ENCODE measurements at regions not wholly inside any gene's neighbourhood (a gene's known extent, or its start where the extent isn't known, plus 50 kb on each side); places are given as distances from the start of the nearest gene placed in this dataset.

DNA sequence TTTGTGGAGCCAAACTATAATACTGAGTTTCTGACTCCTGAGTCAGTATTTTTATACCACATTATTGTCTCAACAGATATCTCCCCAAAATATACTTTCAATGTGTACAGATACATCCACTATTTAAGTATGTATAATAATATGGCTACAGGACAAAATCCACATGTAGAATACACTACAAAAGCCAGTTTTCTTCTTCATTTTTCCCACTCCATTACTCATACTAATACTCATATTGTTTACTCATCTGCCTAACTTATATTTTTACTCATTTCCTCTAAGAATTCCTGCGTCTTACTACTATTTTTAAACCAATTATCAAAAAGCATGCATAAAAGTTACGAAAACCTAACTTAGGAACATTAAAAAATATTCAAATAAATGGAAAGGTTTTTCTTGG is 440.8 kb downstream of the ZNF385D start:
- H3K9ac ChIP-seq (ENCODE audit: low read length) = no peak overlapping the region
- no peaks in the 10 kb centered on the region for H3K9me3 ChIP-seq (replicated peaks; ENCODE audit: insufficient read depth, low read length)
- H3K4me1 ChIP-seq (ENCODE audit: low read length) = no peaks in the 10 kb centered on the region
- H3K27me3 ChIP-seq (replicated peaks; ENCODE audit: insufficient read depth, low read length) = no peaks in the 10 kb centered on the region
- H3K79me2 ChIP-seq (ENCODE audit: low read length) = no peaks in the 10 kb centered on the region
- H3K9me2 ChIP-seq (replicated peaks; ENCODE audit: insufficient read depth, low read length) = no peaks in the 10 kb centered on the region
- H3F3A ChIP-seq (ENCODE audit: insufficient read depth, low read length) = no peaks in the 10 kb centered on the region
- H2AFZ ChIP-seq (ENCODE audit: low read length) = no peak overlapping the region
- H3K4me2 ChIP-seq (ENCODE audit: low read depth, low read length) = no peak overlapping the region
- H3K27ac ChIP-seq (ENCODE audit: low read length) = no peak overlapping the region
- no peak for TF ChIP-seq EZH2 (optimal IDR thresholded peaks at IDR 0.05; ENCODE audit: low read depth, low read length)
- TF ChIP-seq EZH2phosphoT487 (IDR thresholded peaks at IDR 0.05; ENCODE audit: low read length) = no peak
- H3K36me3 ChIP-seq (replicated peaks; ENCODE audit: insufficient read depth, low read length) = no peaks in the 10 kb centered on the region
- no peaks in the 10 kb centered on the region for H4K20me1 ChIP-seq (ENCODE audit: insufficient read depth, low read length)
- no peak overlapping the region for H3K4me3 ChIP-seq (ENCODE audit: low read length)
- DNase-seq = no peak

DNA sequence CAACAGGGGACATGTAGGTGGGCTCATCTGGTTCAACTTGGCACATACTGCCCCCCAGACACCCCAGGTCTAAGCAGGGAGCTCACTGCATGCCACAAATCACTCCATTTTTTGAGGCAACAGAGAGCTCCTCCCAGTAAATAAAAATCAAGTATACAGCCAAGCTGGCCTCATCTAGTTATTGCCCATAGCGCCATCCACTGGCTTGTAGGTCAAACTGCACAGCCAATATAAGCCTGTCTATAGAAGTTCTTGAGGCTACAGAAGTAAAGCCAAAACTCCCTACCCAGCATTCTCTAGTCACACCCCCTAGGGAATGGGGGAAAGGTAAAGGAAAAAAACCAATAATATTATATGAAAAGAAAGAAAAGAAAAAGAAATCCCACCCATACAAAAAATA is 453.7 kb downstream of the ZNF385D start:
- H3K9me3 ChIP-seq (replicated peaks; ENCODE audit: insufficient read depth, low read length) = no peaks in the 10 kb centered on the region
- H3K79me2 ChIP-seq (ENCODE audit: low read length) = no peaks in the 10 kb centered on the region
- no peaks in the 10 kb centered on the region for H3K9me2 ChIP-seq (replicated peaks; ENCODE audit: insufficient read depth, low read length)
- H3K36me3 ChIP-seq (replicated peaks; ENCODE audit: insufficient read depth, low read length) = no peaks in the 10 kb centered on the region
- no peaks in the 10 kb centered on the region for H3F3A ChIP-seq (ENCODE audit: insufficient read depth, low read length)
- H3K4me3 ChIP-seq (ENCODE audit: low read length) = no peak overlapping the region
- no peaks in the 10 kb centered on the region for H3K4me1 ChIP-seq (ENCODE audit: low read length)
- no peaks in the 10 kb centered on the region for H4K20me1 ChIP-seq (ENCODE audit: insufficient read depth, low read length)
- no peaks in the 10 kb centered on the region for H3K27me3 ChIP-seq (replicated peaks; ENCODE audit: insufficient read depth, low read length)
- H3K27ac ChIP-seq (ENCODE audit: low read length) = no peak overlapping the region
- no peak overlapping the region for H3K9ac ChIP-seq (ENCODE audit: low read length)
- DNase-seq = no peak
- H2AFZ ChIP-seq (ENCODE audit: low read length) = no peak overlapping the region
- no peak overlapping the region for H3K4me2 ChIP-seq (ENCODE audit: low read depth, low read length)
- TF ChIP-seq EZH2 (optimal IDR thresholded peaks at IDR 0.05; ENCODE audit: low read depth, low read length) (no peak), EZH2phosphoT487 (IDR thresholded peaks at IDR 0.05; ENCODE audit: low read length) (no peak)
- TF ChIP-seq, protein P1, sequence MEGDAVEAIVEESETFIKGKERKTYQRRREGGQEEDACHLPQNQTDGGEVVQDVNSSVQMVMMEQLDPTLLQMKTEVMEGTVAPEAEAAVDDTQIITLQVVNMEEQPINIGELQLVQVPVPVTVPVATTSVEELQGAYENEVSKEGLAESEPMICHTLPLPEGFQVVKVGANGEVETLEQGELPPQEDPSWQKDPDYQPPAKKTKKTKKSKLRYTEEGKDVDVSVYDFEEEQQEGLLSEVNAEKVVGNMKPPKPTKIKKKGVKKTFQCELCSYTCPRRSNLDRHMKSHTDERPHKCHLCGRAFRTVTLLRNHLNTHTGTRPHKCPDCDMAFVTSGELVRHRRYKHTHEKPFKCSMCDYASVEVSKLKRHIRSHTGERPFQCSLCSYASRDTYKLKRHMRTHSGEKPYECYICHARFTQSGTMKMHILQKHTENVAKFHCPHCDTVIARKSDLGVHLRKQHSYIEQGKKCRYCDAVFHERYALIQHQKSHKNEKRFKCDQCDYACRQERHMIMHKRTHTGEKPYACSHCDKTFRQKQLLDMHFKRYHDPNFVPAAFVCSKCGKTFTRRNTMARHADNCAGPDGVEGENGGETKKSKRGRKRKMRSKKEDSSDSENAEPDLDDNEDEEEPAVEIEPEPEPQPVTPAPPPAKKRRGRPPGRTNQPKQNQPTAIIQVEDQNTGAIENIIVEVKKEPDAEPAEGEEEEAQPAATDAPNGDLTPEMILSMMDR (IDR thresholded peaks at IDR 0.05; ENCODE audit: low read length) = no peak

DNA sequence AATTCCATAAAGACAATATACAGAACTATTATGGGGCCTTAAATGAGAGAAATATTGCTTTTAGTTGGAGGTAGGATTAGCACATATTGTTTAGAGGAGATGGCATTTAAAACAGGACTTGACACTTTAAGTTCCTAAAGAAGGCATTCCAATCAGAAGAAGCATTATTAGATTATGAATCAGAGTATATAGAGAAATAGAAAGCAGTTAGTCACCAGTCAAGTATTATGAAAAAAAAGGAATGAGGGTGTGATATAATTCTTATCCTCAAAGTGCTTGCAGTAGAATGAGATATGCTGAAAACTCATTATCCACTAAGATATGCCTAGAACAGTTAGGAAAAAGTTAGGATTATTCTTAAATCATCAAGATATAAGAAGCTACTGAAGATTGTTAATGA is 456.2 kb downstream of the ZNF385D start:
- H3K4me1 ChIP-seq (ENCODE audit: low read length) = no peaks in the 10 kb centered on the region
- no peak overlapping the region for H3K4me3 ChIP-seq (ENCODE audit: low read length)
- no peaks in the 10 kb centered on the region for H4K20me1 ChIP-seq (ENCODE audit: insufficient read depth, low read length)
- H3K36me3 ChIP-seq (replicated peaks; ENCODE audit: insufficient read depth, low read length) = no peaks in the 10 kb centered on the region
- no peak for DNase-seq
- TF ChIP-seq, protein P1 (IDR thresholded peaks at IDR 0.05; ENCODE audit: low read length) = no peak
- TF ChIP-seq EZH2 (optimal IDR thresholded peaks at IDR 0.05; ENCODE audit: low read depth, low read length) = no peak
- no peak for TF ChIP-seq EZH2phosphoT487 (IDR thresholded peaks at IDR 0.05; ENCODE audit: low read length)
- no peak overlapping the region for H3K27ac ChIP-seq (ENCODE audit: low read length)
- H2AFZ ChIP-seq (ENCODE audit: low read length) = no peak overlapping the region
- no peaks in the 10 kb centered on the region for H3K9me2 ChIP-seq (replicated peaks; ENCODE audit: insufficient read depth, low read length)
- H3K27me3 ChIP-seq (replicated peaks; ENCODE audit: insufficient read depth, low read length) = no peaks in the 10 kb centered on the region
- no peaks in the 10 kb centered on the region for H3K9me3 ChIP-seq (replicated peaks; ENCODE audit: insufficient read depth, low read length)
- no peaks in the 10 kb centered on the region for H3F3A ChIP-seq (ENCODE audit: insufficient read depth, low read length)
- H3K9ac ChIP-seq (ENCODE audit: low read length) = no peak overlapping the region
- H3K79me2 ChIP-seq (ENCODE audit: low read length) = no peaks in the 10 kb centered on the region
- H3K4me2 ChIP-seq (ENCODE audit: low read depth, low read length) = no peak overlapping the region

DNA sequence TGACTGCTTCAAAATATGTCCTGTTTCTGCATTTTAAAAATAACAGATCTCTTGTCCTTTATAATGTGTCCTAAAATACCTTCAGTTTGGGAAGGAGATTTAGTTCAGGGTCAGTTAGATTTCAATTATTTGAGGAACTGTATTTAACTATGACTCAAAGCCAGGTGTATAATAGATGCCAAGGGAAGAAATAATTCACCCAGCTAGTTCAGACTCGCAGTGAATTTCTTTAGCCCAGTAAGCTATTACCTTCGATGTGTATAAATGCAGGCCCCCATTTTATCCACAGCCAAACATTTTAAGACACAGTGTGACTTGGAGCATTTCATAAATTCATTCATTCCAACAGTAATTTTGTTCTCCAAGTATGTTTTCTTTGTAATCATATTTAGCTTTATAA is 458.0 kb downstream of the ZNF385D start:
- Histone ChIP-seq H3K4me1 (ENCODE audit: low read length) (no peaks in the 10 kb centered on the region), H3K4me3 (ENCODE audit: low read length) (no peak overlapping the region), H3K27ac (ENCODE audit: low read length) (no peak overlapping the region), H3F3A (ENCODE audit: insufficient read depth, low read length) (no peaks in the 10 kb centered on the region), H4K20me1 (ENCODE audit: insufficient read depth, low read length) (no peaks in the 10 kb centered on the region), H3K9me3 (replicated peaks; ENCODE audit: insufficient read depth, low read length) (no peaks in the 10 kb centered on the region), H3K4me2 (ENCODE audit: low read depth, low read length) (no peak overlapping the region), H3K36me3 (replicated peaks; ENCODE audit: insufficient read depth, low read length) (no peaks in the 10 kb centered on the region), H2AFZ (ENCODE audit: low read length) (no peak overlapping the region), H3K79me2 (ENCODE audit: low read length) (no peaks in the 10 kb centered on the region), H3K9me2 (replicated peaks; ENCODE audit: insufficient read depth, low read length) (no peaks in the 10 kb centered on the region), H3K9ac (ENCODE audit: low read length) (no peak overlapping the region), H3K27me3 (replicated peaks; ENCODE audit: insufficient read depth, low read length) (no peaks in the 10 kb centered on the region)
- no peak for TF ChIP-seq EZH2phosphoT487 (IDR thresholded peaks at IDR 0.05; ENCODE audit: low read length)
- TF ChIP-seq, protein P1 (IDR thresholded peaks at IDR 0.05; ENCODE audit: low read length) = no peak
- TF ChIP-seq EZH2 (optimal IDR thresholded peaks at IDR 0.05; ENCODE audit: low read depth, low read length) = no peak
- DNase-seq = no peak
